GM12873 (cell line): ENCODE measurements at regions not wholly inside any gene's neighbourhood (a gene's known extent, or its start where the extent isn't known, plus 50 kb on each side); places are given as distances from the start of the nearest gene placed in this dataset.

Experiments used
- CTCF ChIP-seq: IDR thresholded peaks from 2 replicates; pipeline ENCODE4 v1.5.1; 2012; ENCODE audit warnings: low read depth, mild to moderate bottlenecking, moderate library complexity, low read length, control low read depth; ENCODE audit not compliant: insufficient read depth; ENCODE audit errors: missing control alignments

- TF ChIP-seq CTCF: no peak
Observed at GRCh38 chr2:2851316-2851715, 520.2 kb upstream of the MYT1L start.

- no peak for TF ChIP-seq CTCF
Observed at GRCh38 chr2:2850859-2851258, 519.8 kb upstream of the MYT1L start.

- TF ChIP-seq CTCF: no peak
Observed at GRCh38 chr2:2850218-2850755, 519.2 kb upstream of the MYT1L start.

GRCh38 chr2:2849464-2850217 lies 518.6 kb upstream of the MYT1L start:
- no peak for TF ChIP-seq CTCF

- no peak for TF ChIP-seq CTCF
Observed at GRCh38 chr2:2848621-2849333, 517.7 kb upstream of the MYT1L start.

- TF ChIP-seq CTCF: no peak
Observed at GRCh38 chr2:2848198-2848597, 517.1 kb upstream of the MYT1L start.

- no peak for TF ChIP-seq CTCF
Observed at GRCh38 chr2:2847209-2847676, 516.2 kb upstream of the MYT1L start.
